DND-41 (cell line): ENCODE measurements at regions not wholly inside any gene's neighbourhood (a gene's known extent, or its start where the extent isn't known, plus 50 kb on each side); places are given as distances from the start of the nearest gene placed in this dataset.
"Not testable (repeated sequence)": the region's sequence is repeated elsewhere in the genome, so short reads cannot be mapped to it uniquely, and the experiment has no call there.

ENCODE experiments used
- ATAC-seq: fragments of 200-7000 bp; cut with Tn5 transposase; 3 replicates; pipeline ENCODE4 v1.9.1; 2021; ENCODE audit warnings: low read depth; ENCODE audit not compliant: insufficient read depth
- DNase-seq: peaks from one replicate; pipeline ENCODE4 v3.0.0-alpha.2; 2020
- H2AFZ ChIP-seq: 2 replicates; pipeline ENCODE4 v1.6.0; 2012; ENCODE audit warnings: low read depth, low read length
- H3K27ac ChIP-seq: 2 replicates; pipeline ENCODE4 v1.5.1; 2012; ENCODE audit warnings: low read length, inconsistent platforms
- H3K27me3 ChIP-seq: fragments of 200-600 bp; sonication (generic); 2 replicates; pipeline ENCODE4 v1.6.0; 2012; ENCODE audit warnings: low read length, mild to moderate bottlenecking, inconsistent platforms; ENCODE audit not compliant: insufficient read depth, poor library complexity
- H3K36me3 ChIP-seq: 2 replicates; pipeline ENCODE4 v1.5.1; 2012; ENCODE audit warnings: low read length, inconsistent platforms; ENCODE audit not compliant: insufficient read depth
- H3K4me1 ChIP-seq: 2 replicates; pipeline ENCODE4 v1.5.1; 2012; ENCODE audit warnings: mild to moderate bottlenecking, low read length; ENCODE audit not compliant: insufficient read depth
- H3K4me2 ChIP-seq: 2 replicates; pipeline ENCODE4 v1.6.0; 2012; ENCODE audit warnings: mild to moderate bottlenecking, moderate library complexity, low read length, inconsistent platforms; ENCODE audit not compliant: insufficient read depth
- H3K4me3 ChIP-seq, 2 experiments: fragments of 200-600 bp in 1 of 2; shearing (Covaris generic) in 1 of 2; 2 replicates each; pipeline ENCODE4 v1.5.1; 2012 to 2016; ENCODE audit warnings: inconsistent platforms in 2 of 2, low read length in 2 of 2, mild to moderate bottlenecking in 2 of 2, low read depth in 1 of 2, moderate library complexity in 1 of 2
- H3K79me2 ChIP-seq: 2 replicates; pipeline ENCODE4 v1.6.0; 2012; ENCODE audit warnings: low read length, inconsistent platforms; ENCODE audit not compliant: insufficient read depth
- H3K9ac ChIP-seq: 2 replicates; pipeline ENCODE4 v1.6.0; 2012; ENCODE audit warnings: low read depth, mild to moderate bottlenecking, inconsistent platforms, low read length, moderate library complexity
- H3K9me3 ChIP-seq: 2 replicates; pipeline ENCODE4 v1.5.1; 2012; ENCODE audit warnings: low read length, moderate library complexity, mild to moderate bottlenecking, inconsistent platforms; ENCODE audit not compliant: insufficient read depth, severe bottlenecking
- H4K20me1 ChIP-seq: 2 replicates; pipeline ENCODE4 v1.6.0; 2012; ENCODE audit warnings: low read length; ENCODE audit not compliant: insufficient read depth
- CTCF ChIP-seq: IDR thresholded peaks from 2 replicates; pipeline ENCODE4 v1.5.1; 2012; ENCODE audit warnings: borderline replicate concordance, low read length, moderate library complexity, mild to moderate bottlenecking; ENCODE audit not compliant: poor library complexity, severe bottlenecking; ENCODE audit errors: extremely low read depth
- EZH2 ChIP-seq: IDR thresholded peaks from 3 replicates; pipeline ENCODE4 v1.6.1; 2012; ENCODE audit warnings: borderline replicate concordance, low read depth, mild to moderate bottlenecking, moderate library complexity, low read length, inconsistent platforms; ENCODE audit not compliant: severe bottlenecking

DNA sequence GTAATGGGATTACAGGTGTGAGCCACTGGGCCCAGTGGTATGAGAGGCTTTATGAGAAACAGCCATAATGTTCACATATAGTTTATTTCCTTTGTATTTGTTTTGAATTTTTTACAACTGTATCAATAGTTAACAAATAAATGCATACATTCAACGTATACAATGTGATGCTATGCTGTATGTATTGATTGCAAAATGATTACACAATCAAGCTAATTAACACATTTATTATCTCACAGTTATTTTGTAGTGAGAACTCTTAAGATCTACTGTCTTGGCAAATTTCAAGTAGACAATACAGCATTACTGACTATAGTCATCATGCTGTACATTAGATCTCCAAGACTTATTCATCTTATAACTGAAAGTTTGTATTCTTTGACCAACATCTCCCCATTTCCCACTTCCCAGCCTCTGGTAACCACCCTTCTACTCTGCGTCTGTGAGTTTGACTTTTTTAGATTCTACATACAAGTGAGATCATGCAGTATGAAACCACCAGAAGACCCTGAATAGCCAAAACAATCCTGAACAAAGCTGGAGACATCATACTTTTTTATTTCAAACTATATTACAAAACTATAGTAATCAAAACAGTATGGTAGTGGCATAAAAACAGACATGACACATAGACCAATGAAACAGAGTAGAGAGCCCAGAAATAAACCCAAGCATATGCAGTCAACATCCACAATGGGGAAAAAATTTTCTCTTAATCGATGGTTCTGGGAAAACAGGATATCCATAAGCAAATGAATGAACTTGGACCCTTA lies 157.2 kb upstream of the RREB1 start:
- Histone ChIP-seq H3K4me3 (no peak overlapping the region), H2AFZ (no peak overlapping the region), H3K36me3 (no peaks in the 10 kb centered on the region), H3K4me1 (no peaks in the 10 kb centered on the region), H3K4me2 (no peak overlapping the region), H4K20me1 (no peaks in the 10 kb centered on the region), H3K27me3 (no peaks in the 10 kb centered on the region), H3K9me3 (peaks cover 6% of the 10 kb centered on the region), H3K27ac (no peak overlapping the region), H3K79me2 (no peaks in the 10 kb centered on the region), H3K9ac (no peak overlapping the region)
- ATAC-seq, result no peak
- DNase-seq, result no peak
- TF ChIP-seq EZH2 (no peak), CTCF (no peak)

GRCh38 chr6:6951355-6951754 lies 156.4 kb upstream of the RREB1 start:
- Histone ChIP-seq H3K36me3 (no peaks in the 10 kb centered on the region), H3K4me1 (no peaks in the 10 kb centered on the region), H2AFZ (no peak overlapping the region), H4K20me1 (no peaks in the 10 kb centered on the region), H3K79me2 (no peaks in the 10 kb centered on the region), H3K9ac (no peak overlapping the region), H3K4me3 (no peak overlapping the region), H3K9me3 (peaks cover 6% of the 10 kb centered on the region), H3K4me2 (no peak overlapping the region), H3K27me3 (no peaks in the 10 kb centered on the region), H3K27ac (no peak overlapping the region)
- DNase-seq, result no peak
- TF ChIP-seq EZH2 (no peak), CTCF (no peak)
- ATAC-seq, result no peak

DNA sequence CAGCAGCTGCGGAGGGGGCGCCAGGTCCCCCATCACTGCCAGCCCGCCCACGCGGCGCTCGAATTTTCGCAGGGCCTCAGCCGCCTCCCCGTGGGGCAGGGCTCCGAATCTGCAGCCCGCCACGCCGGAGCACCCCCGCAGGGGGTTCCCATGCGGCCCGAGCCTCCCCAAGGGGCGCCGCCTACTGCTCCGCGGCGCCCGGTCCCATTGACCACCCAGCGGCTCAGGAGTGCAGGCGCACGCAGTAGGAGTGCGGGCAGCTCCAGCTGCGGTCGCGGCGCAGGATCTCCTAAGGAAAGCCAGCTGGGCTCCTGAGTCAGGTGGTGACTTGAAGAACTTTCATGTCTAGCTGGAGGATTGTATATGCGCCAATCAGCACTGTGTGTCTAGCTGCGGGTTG lies 155.3 kb upstream of the RREB1 start:
- no peaks in the 10 kb centered on the region for H3K36me3 ChIP-seq
- H3K9ac ChIP-seq, result no peak overlapping the region
- no peak overlapping the region for H3K27ac ChIP-seq
- peaks cover 6% of the 10 kb centered on the region for H3K9me3 ChIP-seq
- no peak overlapping the region for H3K4me2 ChIP-seq
- TF ChIP-seq EZH2 (no peak), CTCF (no peak)
- no peaks in the 10 kb centered on the region for H3K27me3 ChIP-seq
- no peak for ATAC-seq
- no peak overlapping the region for H2AFZ ChIP-seq
- no peaks in the 10 kb centered on the region for H3K79me2 ChIP-seq
- no peak for DNase-seq
- H3K4me1 ChIP-seq, result no peaks in the 10 kb centered on the region
- no peak overlapping the region for H3K4me3 ChIP-seq
- no peaks in the 10 kb centered on the region for H4K20me1 ChIP-seq

GRCh38 chr6:6952927-6953326 lies 154.8 kb upstream of the RREB1 start:
- not testable (repeated sequence) for H3K9me3 ChIP-seq

More at GRCh38 chr6:6952927-6953326, 154.8 kb upstream of the RREB1 start:
- H4K20me1 ChIP-seq, H3K4me2 ChIP-seq, H3K9ac ChIP-seq, H3K36me3 ChIP-seq, H2AFZ ChIP-seq, H3K27ac ChIP-seq, H3K79me2 ChIP-seq, ATAC-seq, H3K27me3 ChIP-seq, DNase-seq, H3K4me3 ChIP-seq, H3K4me1 ChIP-seq: not testable (repeated sequence)
